ENCODE measurements at regions not wholly inside any gene's neighbourhood (a gene's known extent, or its start where the extent isn't known, plus 50 kb on each side); places are given as distances from the start of the nearest gene placed in this dataset.
A peak's percentile ranks its signal among the peaks of the same experiment; 100 is the strongest.

- Histone ChIP-seq H3K4me3 (ENCODE audit: low read length in 2 of 2) (no peak overlapping the region), H3K27ac (ENCODE audit: low read depth in 1 of 2, low read length in 1 of 2) (no peak overlapping the region), H3K9me3 (ENCODE audit: control insufficient read depth in 2 of 2, insufficient read depth in 1 of 2, low read length in 1 of 2) (no peaks in the 10 kb centered on the region), H3K4me1 (ENCODE audit: control insufficient read depth in 2 of 2, insufficient read depth in 2 of 2, low read length in 2 of 2) (no peaks in the 10 kb centered on the region), H3K27me3 (ENCODE audit: control insufficient read depth in 2 of 2, insufficient read depth in 1 of 2, low read length in 1 of 2) (no peaks in the 10 kb centered on the region), H3K36me3 (ENCODE audit: control insufficient read depth in 2 of 2, insufficient read depth in 2 of 2, low read length in 1 of 2) (no peaks in the 10 kb centered on the region)
- 95% methylated on average over 4 of the region's 4 CpGs for WGBS
- DNase-seq (ENCODE audit: low read depth in 6 of 9, low spot score in 9 of 9): no peak
Observed at GRCh38 chr3:24748520-24748919, 253.9 kb upstream of the THRB start.

DNA sequence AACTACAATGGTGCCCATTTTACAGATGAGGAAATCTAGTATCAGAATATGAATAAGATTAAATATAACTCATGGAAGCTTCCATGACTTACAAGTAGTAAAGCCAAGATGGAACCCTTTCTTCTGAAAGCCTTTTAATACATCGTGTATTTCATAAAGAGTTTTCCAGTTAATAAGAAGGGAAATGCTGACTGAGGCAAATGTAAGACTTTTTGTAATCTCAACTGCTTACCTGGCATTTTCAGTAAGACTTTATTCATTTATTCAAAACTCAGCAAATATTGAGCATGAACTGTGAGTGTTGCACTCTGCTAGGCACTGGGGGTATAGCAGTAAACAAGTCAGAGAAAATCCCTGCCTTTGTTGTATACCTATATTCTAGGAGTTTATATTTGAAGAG is 256.4 kb upstream of the THRB start:
- DNase-seq (ENCODE audit: low read depth in 6 of 9, low spot score in 9 of 9): no peak
- no peaks in the 10 kb centered on the region for H3K4me1 ChIP-seq (ENCODE audit: control insufficient read depth in 2 of 2, insufficient read depth in 2 of 2, low read length in 2 of 2)
- H3K27me3 ChIP-seq (ENCODE audit: control insufficient read depth in 2 of 2, insufficient read depth in 1 of 2, low read length in 1 of 2): no peaks in the 10 kb centered on the region
- H3K36me3 ChIP-seq (ENCODE audit: control insufficient read depth in 2 of 2, insufficient read depth in 2 of 2, low read length in 1 of 2): no peaks in the 10 kb centered on the region
- no peak overlapping the region for H3K4me3 ChIP-seq (ENCODE audit: low read length in 2 of 2)
- no peak overlapping the region for H3K27ac ChIP-seq (ENCODE audit: low read depth in 1 of 2, low read length in 1 of 2)
- no peaks in the 10 kb centered on the region for H3K9me3 ChIP-seq (ENCODE audit: control insufficient read depth in 2 of 2, insufficient read depth in 1 of 2, low read length in 1 of 2)
- 95% methylated on average over 1 of the region's 1 CpG for WGBS

DNA sequence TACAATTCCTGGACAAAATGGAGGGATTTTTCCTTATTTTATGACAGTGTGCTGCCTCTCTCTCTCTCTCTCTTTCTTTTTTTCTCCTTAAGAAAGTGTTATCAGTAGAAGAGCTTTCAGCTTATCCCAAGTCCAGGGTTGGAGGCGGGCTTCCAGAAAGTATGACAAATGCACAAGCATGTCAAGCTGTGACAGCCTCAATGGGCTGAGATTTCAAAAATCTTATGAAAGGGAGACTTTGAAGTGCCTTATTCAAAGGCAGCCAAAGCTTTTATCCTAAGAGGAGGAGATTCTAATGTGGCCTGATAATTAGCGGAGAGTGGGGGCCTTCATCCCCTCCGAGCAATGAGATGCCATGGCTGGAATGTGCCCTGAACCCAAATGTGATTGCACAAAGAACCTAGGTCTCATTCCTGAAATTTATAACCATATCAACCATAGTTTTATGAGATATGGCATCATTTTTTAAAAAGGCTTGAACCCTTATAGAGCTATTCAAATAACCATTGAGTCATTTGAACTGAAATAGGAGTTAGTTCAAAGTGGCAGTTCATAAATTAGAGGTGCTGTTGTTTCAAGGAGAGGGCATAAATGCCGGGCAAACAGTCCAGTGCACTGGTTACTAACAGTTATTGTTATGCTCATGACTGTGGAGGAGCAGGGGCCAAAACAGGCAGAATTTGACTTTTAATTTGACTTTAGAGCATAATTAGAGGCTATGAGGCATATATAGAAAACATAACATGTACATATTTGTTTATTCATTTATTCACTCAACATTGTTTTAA is 261.6 kb upstream of the THRB start:
- Histone ChIP-seq H3K4me3 (ENCODE audit: low read length in 2 of 2) (no peak overlapping the region), H3K4me1 (ENCODE audit: control insufficient read depth in 2 of 2, insufficient read depth in 2 of 2, low read length in 2 of 2) (no peaks in the 10 kb centered on the region), H3K9me3 (ENCODE audit: control insufficient read depth in 2 of 2, insufficient read depth in 1 of 2, low read length in 1 of 2) (no peaks in the 10 kb centered on the region), H3K36me3 (ENCODE audit: control insufficient read depth in 2 of 2, insufficient read depth in 2 of 2, low read length in 1 of 2) (no peaks in the 10 kb centered on the region), H3K27me3 (ENCODE audit: control insufficient read depth in 2 of 2, insufficient read depth in 1 of 2, low read length in 1 of 2) (no peaks in the 10 kb centered on the region), H3K27ac (ENCODE audit: low read depth in 1 of 2, low read length in 1 of 2) (no peak overlapping the region)
- no peak for DNase-seq (ENCODE audit: low read depth in 6 of 9, low spot score in 9 of 9)
- WGBS: 74% methylated on average over 4 of the region's 4 CpGs

DNA sequence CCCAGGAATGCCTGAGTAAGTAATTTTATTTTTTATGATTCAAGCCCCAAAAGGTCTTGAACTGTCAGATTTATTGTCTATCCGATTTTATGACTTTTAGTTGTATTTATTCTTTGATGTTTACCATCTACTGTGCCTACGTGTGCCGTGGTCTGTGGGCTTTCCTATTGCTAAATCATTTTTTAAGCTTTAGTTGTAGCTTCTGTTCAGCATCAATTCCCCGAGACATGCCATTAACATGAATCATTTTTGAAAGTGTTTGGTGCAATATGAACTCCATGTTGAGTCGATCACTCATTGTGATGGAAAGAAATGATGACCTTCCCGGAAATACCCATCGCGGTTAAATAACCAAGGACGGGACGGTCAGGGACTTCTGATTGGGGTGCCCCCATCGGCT is 268.7 kb upstream of the THRB start:
- H3K4me1 ChIP-seq (ENCODE audit: control insufficient read depth in 2 of 2, insufficient read depth in 2 of 2, low read length in 2 of 2): no peaks in the 10 kb centered on the region
- no peak for DNase-seq (ENCODE audit: low read depth in 6 of 9, low spot score in 9 of 9)
- H3K4me3 ChIP-seq (ENCODE audit: low read length in 2 of 2): no peak overlapping the region
- H3K27me3 ChIP-seq (ENCODE audit: control insufficient read depth in 2 of 2, insufficient read depth in 1 of 2, low read length in 1 of 2): no peaks in the 10 kb centered on the region
- no peaks in the 10 kb centered on the region for H3K9me3 ChIP-seq (ENCODE audit: control insufficient read depth in 2 of 2, insufficient read depth in 1 of 2, low read length in 1 of 2)
- H3K27ac ChIP-seq (ENCODE audit: low read depth in 1 of 2, low read length in 1 of 2): no peak overlapping the region
- WGBS: 86% methylated on average over 11 of the region's 11 CpGs
- H3K36me3 ChIP-seq (ENCODE audit: control insufficient read depth in 2 of 2, insufficient read depth in 2 of 2, low read length in 1 of 2): no peaks in the 10 kb centered on the region

DNA sequence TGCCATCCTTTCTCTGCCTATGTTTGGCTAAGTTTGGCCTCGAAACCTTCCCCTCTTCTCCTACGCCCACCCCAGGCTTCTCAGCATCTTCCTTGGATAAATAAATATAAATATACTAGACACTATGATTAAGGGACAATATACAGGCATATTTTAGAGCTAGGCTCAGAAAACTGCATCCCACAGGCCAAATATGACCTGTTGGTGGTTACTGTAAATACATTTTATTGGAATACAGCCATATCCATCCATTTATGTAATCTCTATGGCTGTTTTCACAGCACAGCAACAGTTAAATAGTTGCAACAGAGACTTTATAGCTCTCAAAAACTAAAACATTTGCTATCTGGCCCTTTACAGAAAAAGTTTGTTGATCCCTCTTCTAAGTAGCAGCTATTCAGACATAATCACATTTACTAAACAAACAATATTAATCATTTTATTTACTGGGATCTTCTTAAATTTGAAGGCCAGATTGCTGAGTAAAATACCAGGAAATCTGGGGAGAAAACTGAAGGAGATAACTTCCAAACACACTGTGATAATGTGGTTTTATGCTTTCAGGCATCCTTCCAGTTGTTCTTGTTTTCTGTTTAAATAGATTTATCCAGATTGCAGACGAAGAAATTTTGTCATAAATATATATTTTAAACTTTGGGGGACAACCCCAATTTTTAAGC is 269.7 kb upstream of the THRB start:
- 92% methylated on average over 3 of the region's 3 CpGs for WGBS

GRCh38 chr3:24765399-24765798 is 270.7 kb upstream of the THRB start:
- DNase-seq (ENCODE audit: low read depth in 6 of 9, low spot score in 9 of 9): no peak
- H3K9me3 ChIP-seq (ENCODE audit: control insufficient read depth in 2 of 2, insufficient read depth in 1 of 2, low read length in 1 of 2): no peaks in the 10 kb centered on the region
- H3K4me1 ChIP-seq (ENCODE audit: control insufficient read depth in 2 of 2, insufficient read depth in 2 of 2, low read length in 2 of 2): no peaks in the 10 kb centered on the region
- no peaks in the 10 kb centered on the region for H3K36me3 ChIP-seq (ENCODE audit: control insufficient read depth in 2 of 2, insufficient read depth in 2 of 2, low read length in 1 of 2)
- H3K27ac ChIP-seq (ENCODE audit: low read depth in 1 of 2, low read length in 1 of 2): no peak overlapping the region
- no peaks in the 10 kb centered on the region for H3K27me3 ChIP-seq (ENCODE audit: control insufficient read depth in 2 of 2, insufficient read depth in 1 of 2, low read length in 1 of 2)
- H3K4me3 ChIP-seq (ENCODE audit: low read length in 2 of 2): no peak overlapping the region

More for the DNA sequence above, 269.7 kb upstream of the THRB start:
- Histone ChIP-seq H3K4me1 (ENCODE audit: control insufficient read depth in 2 of 2, insufficient read depth in 2 of 2, low read length in 2 of 2) (no peaks in the 10 kb centered on the region), H3K27me3 (ENCODE audit: control insufficient read depth in 2 of 2, insufficient read depth in 1 of 2, low read length in 1 of 2) (no peaks in the 10 kb centered on the region), H3K9me3 (ENCODE audit: control insufficient read depth in 2 of 2, insufficient read depth in 1 of 2, low read length in 1 of 2) (no peaks in the 10 kb centered on the region), H3K36me3 (ENCODE audit: control insufficient read depth in 2 of 2, insufficient read depth in 2 of 2, low read length in 1 of 2) (no peaks in the 10 kb centered on the region), H3K27ac (ENCODE audit: low read depth in 1 of 2, low read length in 1 of 2) (no peak overlapping the region), H3K4me3 (ENCODE audit: low read length in 2 of 2) (no peak overlapping the region)
- no peak for DNase-seq (ENCODE audit: low read depth in 6 of 9, low spot score in 9 of 9)

DNA sequence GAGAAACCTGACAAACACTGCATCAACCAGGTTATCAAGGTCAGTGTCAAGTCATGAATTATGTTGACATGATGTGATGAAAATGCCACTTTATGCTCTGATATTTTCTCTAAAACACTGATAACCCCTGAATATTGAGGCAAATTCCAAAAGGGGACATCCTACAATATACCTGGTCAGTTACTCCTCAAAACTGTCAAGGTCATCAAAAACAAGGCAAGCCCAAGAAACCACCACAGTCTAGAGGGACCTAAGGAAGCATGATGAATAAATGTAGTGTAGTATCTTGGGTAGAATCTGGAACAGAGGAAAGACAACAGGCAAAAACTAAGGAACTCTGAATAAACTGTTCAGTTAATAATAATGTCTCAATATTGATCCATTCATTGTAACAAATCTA is 275.3 kb upstream of the THRB start:
- H3K4me1 ChIP-seq (ENCODE audit: control insufficient read depth in 2 of 2, insufficient read depth in 2 of 2, low read length in 2 of 2): no peaks in the 10 kb centered on the region
- DNase-seq (ENCODE audit: low read depth in 6 of 9, low spot score in 9 of 9): no peak
- H3K36me3 ChIP-seq (ENCODE audit: control insufficient read depth in 2 of 2, insufficient read depth in 2 of 2, low read length in 1 of 2): no peaks in the 10 kb centered on the region
- no peaks in the 10 kb centered on the region for H3K27me3 ChIP-seq (ENCODE audit: control insufficient read depth in 2 of 2, insufficient read depth in 1 of 2, low read length in 1 of 2)
- H3K27ac ChIP-seq (ENCODE audit: low read depth in 1 of 2, low read length in 1 of 2): no peak overlapping the region
- no peak overlapping the region for H3K4me3 ChIP-seq (ENCODE audit: low read length in 2 of 2)
- H3K9me3 ChIP-seq (ENCODE audit: control insufficient read depth in 2 of 2, insufficient read depth in 1 of 2, low read length in 1 of 2): no peaks in the 10 kb centered on the region

DNA sequence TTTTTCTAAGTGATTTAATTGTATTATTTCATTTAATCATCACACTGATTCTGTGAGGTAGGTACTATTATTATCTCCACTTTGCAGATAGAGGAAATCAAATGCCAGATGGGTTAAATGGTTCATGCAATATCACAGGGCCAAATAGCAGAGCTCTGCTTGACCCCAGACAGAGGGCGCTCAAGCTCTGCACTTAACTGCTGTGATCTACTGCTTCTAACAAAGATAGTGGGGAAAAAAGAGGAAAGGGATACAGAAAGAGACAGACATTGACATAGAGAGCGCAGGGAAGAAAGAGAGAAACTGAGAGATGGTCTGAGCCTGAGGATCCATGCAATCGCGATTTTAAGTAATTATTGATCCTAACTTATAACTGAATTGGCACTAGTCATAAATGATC is 279.1 kb upstream of the THRB start:
- Histone ChIP-seq H3K36me3 (ENCODE audit: control insufficient read depth in 2 of 2, insufficient read depth in 2 of 2, low read length in 1 of 2) (no peaks in the 10 kb centered on the region), H3K4me1 (ENCODE audit: control insufficient read depth in 2 of 2, insufficient read depth in 2 of 2, low read length in 2 of 2) (no peaks in the 10 kb centered on the region), H3K9me3 (ENCODE audit: control insufficient read depth in 2 of 2, insufficient read depth in 1 of 2, low read length in 1 of 2) (no peaks in the 10 kb centered on the region), H3K4me3 (ENCODE audit: low read length in 2 of 2) (no peak overlapping the region), H3K27me3 (ENCODE audit: control insufficient read depth in 2 of 2, insufficient read depth in 1 of 2, low read length in 1 of 2) (no peaks in the 10 kb centered on the region), H3K27ac (ENCODE audit: low read depth in 1 of 2, low read length in 1 of 2) (no peak overlapping the region)
- 18% methylated on average over 4 of the region's 4 CpGs for WGBS
- DNase-seq (ENCODE audit: low read depth in 6 of 9, low spot score in 9 of 9): peak in 4 of 9 donors; percentile 2 to 35 (median 8)

- no peaks in the 10 kb centered on the region for H3K36me3 ChIP-seq (ENCODE audit: control insufficient read depth in 2 of 2, insufficient read depth in 2 of 2, low read length in 1 of 2)
- no peaks in the 10 kb centered on the region for H3K9me3 ChIP-seq (ENCODE audit: control insufficient read depth in 2 of 2, insufficient read depth in 1 of 2, low read length in 1 of 2)
- no peak overlapping the region for H3K27ac ChIP-seq (ENCODE audit: low read depth in 1 of 2, low read length in 1 of 2)
- H3K4me1 ChIP-seq (ENCODE audit: control insufficient read depth in 2 of 2, insufficient read depth in 2 of 2, low read length in 2 of 2): no peaks in the 10 kb centered on the region
- no peaks in the 10 kb centered on the region for H3K27me3 ChIP-seq (ENCODE audit: control insufficient read depth in 2 of 2, insufficient read depth in 1 of 2, low read length in 1 of 2)
- H3K4me3 ChIP-seq (ENCODE audit: low read length in 2 of 2): no peak overlapping the region
- no peak for DNase-seq (ENCODE audit: low read depth in 6 of 9, low spot score in 9 of 9)
- 92% methylated on average over 2 of the region's 2 CpGs for WGBS
Observed at GRCh38 chr3:24780991-24781390, 286.3 kb upstream of the THRB start.

All from thymus (tissue), 11 donors.